DMS 273 treated with DMSO at 0.1 percent for 48 hours (cell line): ENCODE measurements at regions not wholly inside any gene's neighbourhood (a gene's known extent, or its start where the extent isn't known, plus 50 kb on each side); places are given as distances from the start of the nearest gene placed in this dataset.
"Not testable (repeated sequence)": the region's sequence is repeated elsewhere in the genome, so short reads cannot be mapped to it uniquely, and the experiment has no call there.

ENCODE experiments used
- DNase-seq: peaks from one replicate; lab custom pipeline; 2025; lab: John Stamatoyannopoulos, UW

- DNase-seq: no peak
Observed at GRCh38 chr4:38514465-38515146, 149.4 kb upstream of the KLF3 start.

DNA sequence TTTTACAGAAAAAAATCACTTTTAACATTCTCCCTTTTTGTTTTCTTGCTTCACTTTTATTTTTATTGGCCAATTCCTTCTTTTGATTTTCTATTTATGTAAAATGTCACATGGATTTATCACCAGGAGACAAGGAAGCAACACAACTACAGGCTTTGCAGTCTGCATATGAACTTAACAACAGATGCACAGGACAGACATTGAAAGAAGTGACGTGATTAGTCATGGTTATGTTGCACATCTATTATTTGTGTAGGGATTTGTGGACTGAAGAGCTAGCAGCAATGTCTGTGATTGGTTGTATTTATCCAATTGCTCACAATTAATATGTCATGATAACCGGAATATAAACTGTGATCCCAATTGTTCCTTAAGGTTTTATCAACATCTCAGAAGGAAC lies 147.8 kb upstream of the KLF3 start:
- DNase-seq: no peak

DNA sequence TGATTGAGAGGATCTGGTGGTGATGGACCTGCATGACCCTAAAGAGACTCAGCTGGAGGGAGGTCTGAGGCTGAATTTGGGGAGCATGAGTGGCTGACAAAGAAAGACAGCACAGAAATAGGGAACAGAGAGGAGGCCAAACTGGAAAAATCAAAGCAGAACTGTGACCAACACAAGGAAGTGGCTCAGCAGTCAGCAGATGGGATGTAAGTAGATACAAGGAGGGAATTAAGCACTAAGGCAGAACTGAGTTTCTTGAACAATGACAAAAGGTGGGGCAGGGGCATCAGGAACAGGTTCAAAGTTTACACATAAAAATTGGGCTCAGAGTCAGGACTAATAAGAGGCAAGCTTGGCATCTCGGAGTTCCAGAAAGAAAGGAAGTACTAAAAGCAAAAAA lies 144.3 kb upstream of the KLF3 start:
- DNase-seq: no peak

DNA sequence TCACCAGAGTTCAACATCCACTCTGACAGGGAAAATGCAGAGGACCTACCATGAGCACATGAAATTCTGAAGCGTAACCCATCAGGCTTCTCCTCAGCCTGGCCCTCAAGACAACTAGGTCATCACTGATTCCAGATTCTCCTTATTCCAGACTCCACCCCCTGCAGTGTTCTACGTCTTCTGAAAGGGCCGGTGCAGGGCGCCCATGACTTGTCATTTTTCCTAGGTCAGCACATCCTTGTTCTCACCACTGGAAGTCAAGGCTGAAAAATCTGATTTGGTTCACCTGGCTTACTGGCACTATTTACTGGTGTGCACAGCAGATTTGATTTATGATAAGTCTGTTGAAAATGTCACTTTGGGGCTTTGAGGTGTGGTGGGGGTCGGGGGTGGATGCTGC lies 140.9 kb upstream of the KLF3 start:
- no peak for DNase-seq

- DNase-seq: no peak
Observed at GRCh38 chr4:38523524-38524448, 140.2 kb upstream of the KLF3 start.

DNA sequence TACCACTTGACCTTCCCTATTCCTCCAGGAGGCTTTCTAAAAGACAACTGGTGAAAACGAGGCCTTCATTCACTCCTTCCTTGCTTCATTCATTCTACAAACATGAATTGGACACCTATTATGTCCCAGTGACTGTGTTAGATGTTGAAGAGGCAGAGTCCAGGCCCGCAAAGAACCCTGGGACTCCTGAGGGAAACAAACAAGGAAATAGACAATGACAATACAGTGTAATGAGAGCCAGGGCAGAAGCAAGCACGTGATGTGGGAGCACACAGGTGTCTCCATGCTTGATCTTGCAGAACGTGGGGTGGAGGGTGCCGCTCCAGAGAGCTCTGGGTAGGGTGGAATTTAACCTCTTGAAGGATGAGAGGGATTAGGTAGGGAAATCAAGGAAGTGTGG lies 137.6 kb upstream of the KLF3 start:
- DNase-seq: no peak

GRCh38 chr4:38529189-38530115 lies 134.5 kb upstream of the KLF3 start:
- DNase-seq: no peak

- no peak for DNase-seq
Observed at GRCh38 chr4:38530486-38530885, 133.5 kb upstream of the KLF3 start.

- DNase-seq: no peak
Observed at GRCh38 chr4:38531141-38531727, 132.8 kb upstream of the KLF3 start.

- no peak for DNase-seq
Observed at GRCh38 chr4:38532908-38533499, 131.0 kb upstream of the KLF3 start.

DNA sequence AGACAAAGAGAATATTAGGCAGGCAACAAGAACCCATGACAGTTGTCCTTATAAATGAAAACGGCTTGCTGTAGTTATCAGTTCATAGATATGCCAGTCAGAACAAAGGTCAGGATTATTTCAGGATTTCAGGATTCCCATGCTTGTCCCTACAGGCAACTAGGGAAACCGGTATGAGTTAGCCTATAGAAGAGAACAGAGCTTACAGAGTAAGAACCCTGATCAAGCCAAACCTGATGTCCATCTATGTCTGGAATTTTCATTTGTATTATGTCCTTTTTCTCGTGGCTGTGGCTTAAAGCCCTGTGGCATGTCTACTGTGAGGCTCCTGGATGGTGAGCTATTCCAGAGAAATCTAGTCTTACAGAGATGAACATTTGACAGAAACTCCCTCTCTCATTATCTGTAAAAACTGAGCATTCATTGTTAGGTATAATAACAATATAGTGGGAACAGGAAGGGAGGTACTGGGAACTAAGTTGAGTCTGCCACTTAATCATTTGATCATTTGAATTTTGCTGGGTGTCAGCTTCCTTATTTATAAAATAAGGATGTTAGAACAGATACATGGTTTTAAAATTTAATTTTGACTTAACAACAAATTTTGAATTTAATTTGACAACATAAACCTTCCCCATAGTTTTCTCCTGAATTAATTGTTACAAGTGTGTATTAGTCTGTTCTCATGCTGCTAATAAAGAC lies 129.5 kb upstream of the KLF3 start:
- no peak for DNase-seq

GRCh38 chr4:38535071-38535470 lies 128.9 kb upstream of the KLF3 start:
- DNase-seq: not testable (repeated sequence)

DNA sequence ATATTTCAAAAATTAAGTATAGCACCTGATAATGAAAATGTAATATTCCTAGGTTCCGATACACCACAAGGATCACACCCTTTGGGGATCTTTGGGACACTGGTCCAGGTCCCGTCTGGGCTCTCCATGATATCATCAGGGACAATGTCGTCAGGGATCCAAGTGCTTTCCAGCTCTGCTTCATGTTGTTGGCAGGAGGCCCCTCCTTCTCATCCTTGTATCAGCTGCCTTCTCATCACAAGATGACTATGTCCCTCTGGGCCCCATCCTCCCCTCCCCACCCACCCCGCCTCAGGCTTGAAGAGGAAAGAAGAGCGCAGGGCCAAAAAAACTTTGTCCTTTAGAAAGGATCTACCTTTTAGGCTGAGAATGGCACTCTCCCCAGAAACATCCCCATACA lies 128.3 kb upstream of the KLF3 start:
- DNase-seq: no peak

DNA sequence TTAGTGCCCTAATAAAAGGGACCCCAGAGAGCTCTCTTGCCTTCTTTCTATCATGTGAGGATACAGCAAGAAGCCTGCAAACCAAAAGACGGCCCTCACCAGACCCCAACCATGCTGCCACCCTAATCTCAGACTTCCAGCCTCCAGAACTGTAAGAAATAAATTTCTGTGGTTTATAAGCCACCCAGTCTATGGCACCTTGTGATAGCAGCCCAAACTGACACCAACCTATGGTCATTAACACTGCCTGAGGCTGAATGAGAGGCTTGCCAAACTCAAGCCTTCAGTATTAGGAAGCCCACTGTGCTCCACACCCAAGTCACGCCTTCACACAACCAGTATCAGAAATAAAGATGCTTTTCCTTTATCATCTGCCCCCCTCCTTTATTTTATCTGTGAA lies 127.3 kb upstream of the KLF3 start:
- DNase-seq: no peak

- DNase-seq: no peak
Observed at GRCh38 chr4:38537666-38538065, 126.3 kb upstream of the KLF3 start.

GRCh38 chr4:38538517-38538916 lies 125.5 kb upstream of the KLF3 start:
- no peak for DNase-seq

DNA sequence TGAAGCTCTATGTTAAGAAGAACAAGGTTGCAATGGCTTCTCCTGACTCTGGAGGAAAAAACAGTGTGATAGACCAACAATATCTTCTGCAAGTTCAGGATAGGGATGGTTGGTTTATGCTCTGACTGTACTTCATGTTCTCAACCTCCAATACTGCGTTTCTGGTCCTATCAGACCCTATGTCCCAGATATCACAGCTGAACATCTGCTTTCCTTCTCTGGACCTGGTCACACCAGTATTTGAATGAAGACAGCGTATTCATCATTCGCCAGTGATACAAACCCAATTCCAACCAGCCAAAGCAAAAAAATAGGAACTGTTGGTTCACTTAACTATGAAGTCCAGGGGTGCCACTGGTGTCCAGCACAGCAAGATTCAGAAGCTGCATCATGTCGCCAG lies 124.5 kb upstream of the KLF3 start:
- no peak for DNase-seq

DNA sequence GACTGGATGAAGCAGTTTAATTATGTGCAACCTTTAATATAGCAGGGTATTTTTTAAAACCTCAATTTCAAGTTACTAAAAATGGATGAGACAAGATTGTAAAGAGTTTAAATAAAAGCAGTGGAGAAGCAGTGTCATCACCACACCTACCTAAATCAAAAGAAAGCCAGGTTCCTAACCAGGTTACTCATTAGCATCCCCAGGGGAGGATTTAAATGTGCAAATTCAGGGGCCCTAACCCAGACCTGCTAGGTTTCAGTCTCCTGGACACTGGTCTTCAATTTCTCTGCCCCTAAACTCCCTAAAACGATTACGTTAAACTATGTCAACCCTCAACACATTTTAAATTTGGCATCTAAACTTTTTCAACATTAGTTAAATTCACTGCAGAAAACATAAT lies 116.9 kb upstream of the KLF3 start:
- DNase-seq: no peak

- DNase-seq: no peak
Observed at GRCh38 chr4:38548256-38548655, 115.7 kb upstream of the KLF3 start.

- no peak for DNase-seq
Observed at GRCh38 chr4:38559374-38559773, 104.6 kb upstream of the KLF3 start.

- DNase-seq: no peak
Observed at GRCh38 chr4:38560340-38560739, 103.7 kb upstream of the KLF3 start.
